GM23248 (cell line): ENCODE measurements at regions not wholly inside any gene's neighbourhood (a gene's known extent, or its start where the extent isn't known, plus 50 kb on each side); places are given as distances from the start of the nearest gene placed in this dataset.

Experiments
- DNase-seq: peaks from one replicate; pipeline ENCODE4 v3.0.0-alpha.2; 2015
- H2AFZ ChIP-seq: fragments of 200-600 bp; sonication (generic); 2 replicates; pipeline ENCODE4 v1.6.1; 2016; ENCODE audit warnings: antibody characterized with exemption
- H3F3A ChIP-seq: fragments of 200-600 bp; sonication (generic); 2 replicates; pipeline ENCODE4 v1.6.1; 2016; ENCODE audit warnings: mild to moderate bottlenecking, antibody characterized with exemption, mixed run types; ENCODE audit not compliant: insufficient read depth
- H3K27ac ChIP-seq: fragments of 200-600 bp; sonication (generic); 2 replicates; pipeline ENCODE4 v1.5.1; 2016; ENCODE audit warnings: mild to moderate bottlenecking
- H3K27me3 ChIP-seq: fragments of 200-600 bp; sonication (generic); replicated peaks from 2 replicates; pipeline ENCODE4 v1.6.1; 2016; ENCODE audit warnings: mild to moderate bottlenecking; ENCODE audit not compliant: insufficient read depth
- H3K36me3 ChIP-seq: fragments of 200-600 bp; sonication (generic); 2 replicates; pipeline ENCODE4 v1.6.1; 2016; ENCODE audit warnings: low read depth, mild to moderate bottlenecking
- H3K4me1 ChIP-seq: fragments of 200-600 bp; sonication (generic); 2 replicates; pipeline ENCODE4 v1.6.1; 2016; ENCODE audit warnings: mild to moderate bottlenecking; ENCODE audit not compliant: insufficient read depth
- H3K4me2 ChIP-seq: fragments of 200-600 bp; sonication (generic); one replicate; pipeline ENCODE4 v1.6.1; 2016; ENCODE audit warnings: mild to moderate bottlenecking; ENCODE audit not compliant: unreplicated experiment
- H3K4me3 ChIP-seq: fragments of 200-600 bp; sonication (generic); 2 replicates; pipeline ENCODE4 v1.5.1; 2016; ENCODE audit warnings: mild to moderate bottlenecking
- H3K79me2 ChIP-seq: fragments of 200-600 bp; sonication (generic); 2 replicates; pipeline ENCODE4 v1.6.1; 2016; ENCODE audit warnings: mild to moderate bottlenecking; ENCODE audit not compliant: insufficient read depth
- H3K9ac ChIP-seq: fragments of 200-600 bp; sonication (generic); 2 replicates; pipeline ENCODE4 v1.6.1; 2016; ENCODE audit warnings: mild to moderate bottlenecking
- H3K9me2 ChIP-seq: fragments of 200-600 bp; sonication (generic); 2 replicates; pipeline ENCODE4 v1.6.1; 2016; ENCODE audit warnings: mixed run types, mild to moderate bottlenecking, moderate library complexity; ENCODE audit not compliant: insufficient read depth
- H3K9me3 ChIP-seq: fragments of 200-600 bp; sonication (generic); one replicate; pipeline ENCODE4 v1.6.1; 2017; ENCODE audit warnings: low read depth
- H4K20me1 ChIP-seq: fragments of 200-600 bp; sonication (generic); 2 replicates; pipeline ENCODE4 v1.6.0; 2016; ENCODE audit not compliant: insufficient read depth
- EZH2 ChIP-seq: fragments of 200-600 bp; sonication (generic); IDR thresholded peaks from 2 replicates; pipeline ENCODE4 v1.6.1; 2018; ENCODE audit warnings: antibody characterized with exemption, mild to moderate bottlenecking; ENCODE audit not compliant: insufficient read depth, poor library complexity, severe bottlenecking
- EZH2phosphoT487 ChIP-seq: fragments of 200-600 bp; sonication (generic); IDR thresholded peaks from 2 replicates; pipeline ENCODE4 v1.6.1; 2018; ENCODE audit warnings: antibody characterized with exemption, moderate library complexity, mild to moderate bottlenecking, low read depth; ENCODE audit not compliant: insufficient read depth
- WGBS, 2 experiments: methylation state at CpG; one replicate each; pipeline ENCODE4 v1.1.6; 2015 to 2017; ENCODE audit warnings: low lambda C conversion rate in 2 of 2, low coverage in 1 of 2; ENCODE audit errors: missing lambda C conversion rate in 2 of 2; 5-methylcytosine and 5-hydroxymethylcytosine counted together
- in situ Hi-C: fragments of 300-500 bp; cut with MboI; formaldehyde crosslinking; loops from 2 replicates; pipeline ENCODE4 v1.15.0; 2020

- Histone ChIP-seq H3K4me1 (peaks cover 10% of the 10 kb centered on the region; the same call in 1 of the 2 replicates), H3K9me3 (no peaks in the 10 kb centered on the region), H3K27me3 (no peaks in the 10 kb centered on the region), H2AFZ (no peak overlapping the region), H3K27ac (no peak overlapping the region), H3K36me3 (no peaks in the 10 kb centered on the region), H3F3A (no peaks in the 10 kb centered on the region), H3K9me2 (no peaks in the 10 kb centered on the region), H3K79me2 (no peaks in the 10 kb centered on the region), H3K4me2 (no peak overlapping the region), H3K9ac (no peak overlapping the region), H4K20me1 (no peaks in the 10 kb centered on the region), H3K4me3 (no peak overlapping the region)
- WGBS, 2 experiments = 91 to 97% methylated on average over 23 to 33 of the region's 33 CpGs
- no peak for TF ChIP-seq EZH2phosphoT487
- TF ChIP-seq EZH2 = no peak
- no peak for DNase-seq
- in situ Hi-C loops = no loop called here
Measured at GRCh38 chr18:39618265-39619003, 2052.8 kb upstream of the CELF4 start.

DNA sequence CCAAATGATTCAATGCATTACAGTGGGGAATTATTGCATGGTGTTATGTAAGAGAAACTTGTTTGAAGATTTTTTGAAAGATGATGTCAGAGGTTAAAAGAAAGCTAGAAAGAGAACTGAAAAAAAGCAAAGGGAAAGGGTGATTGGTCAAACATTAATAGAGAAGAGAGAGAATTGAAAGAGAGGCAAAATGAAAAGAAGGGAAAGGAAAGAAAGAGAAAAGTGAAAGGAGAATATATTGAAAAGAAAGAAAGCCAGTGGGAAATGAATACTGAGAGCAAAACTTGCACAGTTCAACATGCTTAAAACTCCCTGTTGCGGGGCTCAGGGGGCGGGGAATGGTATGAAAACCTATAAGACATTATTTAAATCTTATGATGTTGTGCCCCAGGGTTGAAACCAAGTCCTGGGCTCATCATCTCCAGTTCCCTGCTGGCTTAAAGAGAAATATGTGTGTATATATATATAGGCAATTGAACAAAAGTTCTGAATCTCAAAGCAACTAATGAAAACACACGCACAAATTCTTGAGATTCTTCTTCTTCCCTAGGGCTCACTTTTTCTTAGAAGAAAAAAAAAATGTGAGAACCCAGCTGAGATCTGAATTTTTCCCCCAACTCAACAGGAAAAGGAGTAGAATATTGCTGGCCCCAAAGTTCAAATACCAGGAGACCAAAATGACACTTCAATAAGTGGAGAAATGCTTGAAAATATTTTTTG, 2045.9 kb upstream of the CELF4 start:
- Histone ChIP-seq H3K79me2 (no peaks in the 10 kb centered on the region), H3K9me3 (no peaks in the 10 kb centered on the region), H3K4me2 (no peak overlapping the region), H3K27ac (no peak overlapping the region), H3K4me1 (no peaks in the 10 kb centered on the region), H3K36me3 (no peaks in the 10 kb centered on the region), H4K20me1 (no peaks in the 10 kb centered on the region), H3F3A (no peaks in the 10 kb centered on the region), H3K9ac (no peak overlapping the region), H2AFZ (no peak overlapping the region), H3K27me3 (no peaks in the 10 kb centered on the region), H3K4me3 (no peak overlapping the region), H3K9me2 (no peaks in the 10 kb centered on the region)
- WGBS, 2 experiments = 92 to 99% methylated on average over 3 of the region's 3 CpGs
- in situ Hi-C loops = no loop called here
- DNase-seq = no peak
- no peak for TF ChIP-seq EZH2
- TF ChIP-seq EZH2phosphoT487 = no peak

- no peaks in the 10 kb centered on the region for H3K27me3 ChIP-seq
- in situ Hi-C loops = no loop called here
Measured at GRCh38 chr18:39607034-39607433, 2041.4 kb upstream of the CELF4 start.

DNA sequence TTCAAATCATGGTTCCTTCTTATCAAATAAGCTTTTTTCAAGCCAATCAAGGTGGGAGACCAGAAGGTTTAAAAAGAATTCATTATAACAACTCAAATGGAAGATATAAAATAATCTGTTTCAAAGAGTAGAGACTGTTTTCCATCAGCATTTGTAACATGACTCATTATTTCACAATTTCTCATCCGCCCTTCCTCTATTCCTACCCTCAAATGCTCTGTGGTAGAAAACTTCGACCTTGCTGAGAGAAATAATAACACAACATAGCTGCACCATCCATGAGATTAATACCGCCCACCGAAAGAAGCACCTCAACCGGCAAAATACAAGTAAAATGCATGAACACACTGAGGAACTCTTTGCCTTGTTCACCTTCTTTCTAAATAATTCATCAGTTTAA, 2039.2 kb upstream of the CELF4 start:
- Histone ChIP-seq H3K4me2 (peak overlapping the region; percentile 17), H2AFZ (0 out of 2 replicates have a peak overlapping the region, but pooled peaks have one; percentile 16), H3F3A (no peaks in the 10 kb centered on the region)

More at GRCh38 chr18:39607034-39607433, 2041.4 kb upstream of the CELF4 start:
- Histone ChIP-seq H4K20me1 (no peaks in the 10 kb centered on the region), H3K9me3 (no peaks in the 10 kb centered on the region), H3K27ac (no peak overlapping the region), H3K9me2 (no peaks in the 10 kb centered on the region), H3K4me1 (peaks cover 9% of the 10 kb centered on the region), H3K4me2 (no peak overlapping the region), H3K9ac (no peak overlapping the region), H3F3A (no peaks in the 10 kb centered on the region), H3K4me3 (no peak overlapping the region), H3K79me2 (no peaks in the 10 kb centered on the region), H3K36me3 (no peaks in the 10 kb centered on the region), H2AFZ (no peak overlapping the region)
- no peak for DNase-seq
- 84% methylated on average over 5 of the region's 5 CpGs for WGBS, 2 experiments
- TF ChIP-seq EZH2phosphoT487 (no peak), EZH2 (no peak)

More for the DNA sequence above, 2039.2 kb upstream of the CELF4 start:
- Histone ChIP-seq H3K27ac (no peak overlapping the region), H3K4me3 (no peak overlapping the region), H3K36me3 (no peaks in the 10 kb centered on the region), H4K20me1 (no peaks in the 10 kb centered on the region), H3K9ac (no peak overlapping the region), H3K79me2 (no peaks in the 10 kb centered on the region), H3K27me3 (no peaks in the 10 kb centered on the region), H3K9me2 (no peaks in the 10 kb centered on the region), H3K9me3 (no peaks in the 10 kb centered on the region), H3K4me1 (peaks cover 9% of the 10 kb centered on the region)
- in situ Hi-C loops = no loop called here
- 55 to 63% methylated on average over 5 of the region's 5 CpGs for WGBS, 2 experiments
- TF ChIP-seq EZH2phosphoT487 (no peak), EZH2 (no peak)
- peak; percentile 55 for DNase-seq
